HCT116 (cell line): ENCODE measurements at regions not wholly inside any gene's neighbourhood (a gene's known extent, or its start where the extent isn't known, plus 50 kb on each side); places are given as distances from the start of the nearest gene placed in this dataset.

Experiments used
- ATAC-seq: fragments of 200-7000 bp; cut with Tn5 transposase; 2 replicates; pipeline ENCODE4 v1.9.1; 2020; ENCODE audit warnings: mild to moderate bottlenecking, moderate library complexity
- BruUV-seq: library from RNA; stranded (reverse); fragments of 400-500 nt; replicated peaks from 2 replicates; lab custom pipeline; 2021; lab: Mats Ljungman, UMichigan
- CTCF ChIA-PET: fragments of 300-600 bp; sonication (Branson Sonifier 250); formaldehyde crosslinking; loops from one replicate; lab custom pipeline; 2021; ENCODE audit warnings: antibody characterized with exemption; lab: Charles Lee
- POLR2A ChIA-PET: fragments of 300-600, 350-600 bp; sonication (Branson Sonifier 250); formaldehyde crosslinking; loops from one replicate; lab custom pipeline; 2021; ENCODE audit warnings: antibody characterized with exemption; lab: Charles Lee
- RAD21 ChIA-PET, 2 experiments: fragments of 300-600 bp; sonication (Branson Sonifier 250); formaldehyde crosslinking; loops; one replicate each; lab custom pipeline; 2023; ENCODE audit warnings: low total read pairs in 2 of 2; ENCODE audit not compliant: uncharacterized antibody in 2 of 2, unreplicated experiment in 2 of 2, low non-redundant PET in 1 of 2; lab: Charles Lee
- DNase-seq: peaks from one replicate; pipeline ENCODE4 v3.0.0-alpha.2; 2010; ENCODE audit warnings: low read depth, low spot score
- H2AFZ ChIP-seq: fragments of 200-600 bp; shearing (Covaris generic), sonication (generic); 2 replicates; pipeline ENCODE4 v1.6.1; 2017; ENCODE audit warnings: low read depth, mixed run types, mixed read lengths, antibody characterized with exemption, low read length; ENCODE audit not compliant: poor library complexity, severe bottlenecking
- H3K27ac ChIP-seq: 2 replicates; pipeline ENCODE4 v1.5.1; 2012; ENCODE audit warnings: low read depth, low read length
- H3K27me3 ChIP-seq: fragments of 200-600 bp; sonication (generic); 2 replicates; pipeline ENCODE4 v1.6.1; 2016; ENCODE audit warnings: mixed run types, low read length, mixed read lengths; ENCODE audit not compliant: insufficient read depth
- H3K36me3 ChIP-seq, 2 experiments: fragments of 200-500 bp in 1 of 2; fragments of 200-600 bp in 1 of 2; sonication (Bioruptor generic) in 1 of 2; sonication (generic) in 1 of 2; 2 replicates each; pipeline versions ENCODE4 v1.5.1 to v1.6.1; 2014 to 2016; ENCODE audit warnings: low read length in 2 of 2, inconsistent platforms in 1 of 2, mixed read lengths in 1 of 2, mixed run types in 1 of 2; ENCODE audit not compliant: insufficient read depth in 2 of 2, control insufficient read depth in 1 of 2
- H3K4me1 ChIP-seq, 2 experiments: fragments of 200-600 bp in 1 of 2; sonication (generic) in 1 of 2; 2 replicates each; pipeline versions ENCODE4 v1.5.1 to v1.6.1; 2012 to 2017; ENCODE audit warnings: low read length in 2 of 2, inconsistent platforms in 1 of 2, mild to moderate bottlenecking in 1 of 2, mixed read lengths in 1 of 2, mixed run types in 1 of 2, moderate library complexity in 1 of 2; ENCODE audit not compliant: insufficient read depth in 2 of 2, control insufficient read depth in 1 of 2
- H3K4me2 ChIP-seq: fragments of 200-600 bp; sonication (generic); 2 replicates; pipeline ENCODE4 v1.6.1; 2017; ENCODE audit warnings: mixed run types, low read length, mixed read lengths
- H3K4me3 ChIP-seq, 2 experiments: fragments of 200-600 bp in 1 of 2; sonication (generic) in 1 of 2; replicated peaks in 1 of 2; 2 replicates each; pipeline ENCODE4 v1.5.1; 2011 to 2016; ENCODE audit warnings: low read length in 2 of 2, control low read depth in 1 of 2, low read depth in 1 of 2, mild to moderate bottlenecking in 1 of 2, mixed read lengths in 1 of 2, mixed run types in 1 of 2
- H3K79me2 ChIP-seq: fragments of 200-600 bp; sonication (generic); 2 replicates; pipeline ENCODE4 v1.6.1; 2017; ENCODE audit warnings: mild to moderate bottlenecking, mixed run types, low read length, moderate library complexity, mixed read lengths; ENCODE audit not compliant: insufficient read depth
- H3K9ac ChIP-seq: fragments of 200-600 bp; sonication (generic); 2 replicates; pipeline ENCODE4 v1.6.1; 2016; ENCODE audit warnings: low read length, mixed read lengths
- H3K9me2 ChIP-seq: fragments of 200-600 bp; sonication (generic), shearing (Covaris generic); 2 replicates; pipeline ENCODE4 v1.6.1; 2017; ENCODE audit warnings: mixed run types, mild to moderate bottlenecking, moderate library complexity; ENCODE audit not compliant: insufficient read depth
- H3K9me3 ChIP-seq, 2 experiments: fragments of 200-500 bp in 1 of 2; fragments of 200-600 bp in 1 of 2; sonication (Bioruptor generic) in 1 of 2; sonication (generic) in 1 of 2; 2 replicates each; pipeline ENCODE4 v1.6.1; 2014 to 2017; ENCODE audit warnings: low read length in 2 of 2, mixed read lengths in 2 of 2, inconsistent platforms in 1 of 2, low read depth in 1 of 2, mild to moderate bottlenecking in 1 of 2, mixed run types in 1 of 2, moderate library complexity in 1 of 2; ENCODE audit not compliant: control insufficient read depth in 1 of 2, insufficient read depth in 1 of 2
- H4K20me1 ChIP-seq: fragments of 200-600 bp; sonication (generic), shearing (Covaris generic); 2 replicates; pipeline ENCODE4 v1.6.1; 2017; ENCODE audit warnings: mixed run types, mild to moderate bottlenecking, moderate library complexity; ENCODE audit not compliant: insufficient read depth
- CTCF ChIP-seq, 3 experiments: fragments of 200-600 bp in 1 of 3; sonication (generic) in 1 of 3; IDR thresholded peaks in 2 of 3; conservative IDR thresholded peaks in 1 of 3; 2 replicates each; pipeline ENCODE4 v1.5.1; 2012 to 2017; ENCODE audit warnings: low read depth in 2 of 3, low read length in 2 of 3, antibody characterized with exemption in 1 of 3, borderline replicate concordance in 1 of 3, control low read depth in 1 of 3, mild to moderate bottlenecking in 1 of 3, mixed read lengths in 1 of 3, mixed run types in 1 of 3, moderate library complexity in 1 of 3; ENCODE audit not compliant: insufficient read depth in 1 of 3
- ELF1 ChIP-seq: IDR thresholded peaks from 2 replicates; pipeline ENCODE4 v1.6.1; 2012; ENCODE audit warnings: low read depth, borderline replicate concordance
- EZH2 ChIP-seq: fragments of 200-600 bp; sonication (generic); IDR thresholded peaks from 2 replicates; pipeline ENCODE4 v1.6.1; 2017; ENCODE audit warnings: antibody characterized with exemption, mixed run types
- FOSL1 ChIP-seq: IDR thresholded peaks from 2 replicates; pipeline ENCODE4 v1.6.1; 2012; ENCODE audit warnings: low read depth
- JUND ChIP-seq: IDR thresholded peaks from 2 replicates; pipeline ENCODE4 v1.6.1; 2012
- MAX ChIP-seq: IDR thresholded peaks from 2 replicates; pipeline ENCODE4 v1.6.1; 2012
- POLR2A ChIP-seq: IDR thresholded peaks from 2 replicates; pipeline ENCODE4 v1.7.0; 2011; ENCODE audit warnings: borderline replicate concordance; ENCODE audit not compliant: insufficient read depth, insufficient read length; ENCODE audit errors: extremely low read depth
- RAD21 ChIP-seq: IDR thresholded peaks from 2 replicates; pipeline ENCODE4 v1.6.1; 2012; ENCODE audit warnings: low read depth, mild to moderate bottlenecking
- REST ChIP-seq: IDR thresholded peaks from 2 replicates; pipeline ENCODE4 v1.6.1; 2012; ENCODE audit warnings: low read depth
- SP1 ChIP-seq: IDR thresholded peaks from 2 replicates; pipeline ENCODE4 v1.6.1; 2012; ENCODE audit warnings: low read depth
- ZBTB33 ChIP-seq: IDR thresholded peaks from 2 replicates; pipeline ENCODE4 v1.6.1; 2011; ENCODE audit warnings: mild to moderate bottlenecking, low read length, moderate library complexity; ENCODE audit not compliant: insufficient replicate concordance; ENCODE audit errors: extremely low read depth
- ZFX ChIP-seq: fragments of 450-650 bp; IDR thresholded peaks from 2 replicates; pipeline ENCODE4 v1.6.1; 2017
- ZNF274 ChIP-seq: fragments of 200-500 bp; sonication (Bioruptor generic); IDR thresholded peaks from 2 replicates; pipeline ENCODE4 v1.6.1; 2014; ENCODE audit warnings: mild to moderate bottlenecking, low read depth, low read length, inconsistent platforms
- intact Hi-C: fragments of 100-400 bp; cut with micrococcal nuclease; formaldehyde crosslinking; loops from 2 replicates; pipeline ENCODE4 v1.10.0; 2022

GRCh38 chr6:142698751-142699150, 246.2 kb downstream of the HIVEP2 start:
- POLR2A ChIA-PET: no interaction called here
- no peaks in the 10 kb centered on the region for H4K20me1 ChIP-seq
- no peaks in the 10 kb centered on the region for H3K9me2 ChIP-seq
- CTCF ChIA-PET: interaction anchor here (1.0 to 1.2 kb wide), 2 partner anchors 9 to 328 kb away, joined by 3 to 6 read pairs; no protein-coding TSS in a partner anchor
- H3K9ac ChIP-seq: no peak overlapping the region
- H3K9me3 ChIP-seq: no peaks in the 10 kb centered on the region
- no peaks in the 10 kb centered on the region for H3K36me3 ChIP-seq
- RAD21 ChIA-PET: no interaction called here
- no peak overlapping the region for H3K4me3 ChIP-seq
- no TSS peak for BruUV-seq
- TF ChIP-seq CTCF (IDR thresholded peaks at IDR 0.05 in 2 of 3, conservative IDR thresholded peaks at IDR 0.05 in 1 of 3; ENCODE audit: borderline replicate concordance in 1 of 3, insufficient read depth in 1 of 3, low read depth in 2 of 3, low read length in 2 of 3): peak; percentile 15 to 45 (median 45); a peak in 5 of 6 replicates
- no peak for TF ChIP-seq POLR2A
- TF ChIP-seq RAD21: peak; percentile 22; the same call in 1 of the 2 replicates
- DNase-seq: peak; percentile 10
- no peaks in the 10 kb centered on the region for H3K4me1 ChIP-seq
- ATAC-seq: peak; percentile 84
- H3K27me3 ChIP-seq: no peaks in the 10 kb centered on the region
- no peak overlapping the region for H3K27ac ChIP-seq
- no peak overlapping the region for H3K4me2 ChIP-seq
- no peaks in the 10 kb centered on the region for H3K79me2 ChIP-seq
- intact Hi-C loops: no loop called here
- no peak overlapping the region for H2AFZ ChIP-seq

GRCh38 chr6:142699391-142699790, 245.6 kb downstream of the HIVEP2 start:
- H4K20me1 ChIP-seq: no peaks in the 10 kb centered on the region
- no peaks in the 10 kb centered on the region for H3K27me3 ChIP-seq
- intact Hi-C loops: no loop called here
- no peak overlapping the region for H3K4me2 ChIP-seq
- no peaks in the 10 kb centered on the region for H3K9me3 ChIP-seq
- ATAC-seq (no peak), DNase-seq (no peak)
- H3K4me1 ChIP-seq: no peaks in the 10 kb centered on the region
- POLR2A ChIA-PET: no interaction called here
- RAD21 ChIA-PET: no interaction called here
- CTCF ChIA-PET: interaction anchor here (1.2 kb wide), 1 partner anchor 327 kb away, joined by 6 read pairs; no protein-coding TSS in a partner anchor
- no peak overlapping the region for H3K9ac ChIP-seq
- no peak overlapping the region for H3K4me3 ChIP-seq
- H3K36me3 ChIP-seq: no peaks in the 10 kb centered on the region
- H3K27ac ChIP-seq: no peak overlapping the region
- no peak overlapping the region for H2AFZ ChIP-seq
- H3K79me2 ChIP-seq: no peaks in the 10 kb centered on the region
- no peaks in the 10 kb centered on the region for H3K9me2 ChIP-seq
- no TSS peak for BruUV-seq
- no peak for TF ChIP-seq FOSL1
- TF ChIP-seq MAX: no peak
- no peak for TF ChIP-seq REST
- TF ChIP-seq ZBTB33: no peak
- TF ChIP-seq JUND: no peak
- no peak for TF ChIP-seq ZFX
- TF ChIP-seq ZNF274: no peak
- TF ChIP-seq ELF1: no peak
- TF ChIP-seq EZH2: no peak
- no peak for TF ChIP-seq SP1
- no peak for TF ChIP-seq RAD21
